Naive thymus-derived CD4-positive, alpha-beta T cell (primary cell): ENCODE measurements at regions not wholly inside any gene's neighbourhood (a gene's known extent, or its start where the extent isn't known, plus 50 kb on each side); places are given as distances from the start of the nearest gene placed in this dataset.

Source experiments
- ATAC-seq: fragments of 150-1000 bp; cut with Tn5 transposase; 2 replicates; pipeline ENCODE4 v1.10.0; 2021; ENCODE audit warnings: mild to moderate bottlenecking, moderate library complexity
- CTCF ChIA-PET: fragments of 350-600 bp; sonication (Branson Sonifier 250); formaldehyde crosslinking; loops from one replicate; lab custom pipeline; 2021; ENCODE audit warnings: antibody characterized with exemption; lab: Charles Lee
- POLR2A ChIA-PET: fragments of 350-600 bp; sonication (Branson Sonifier 250); formaldehyde crosslinking; loops from one replicate; lab custom pipeline; 2021; ENCODE audit warnings: antibody characterized with exemption, inconsistent platforms; lab: Charles Lee
- DNase-seq, 9 donors: peaks; one replicate each; pipeline versions ENCODE4 v3.0.0 to v3.0.0-alpha.2; 2020 to 2022; ENCODE audit warnings: mixed read lengths in 1 of 9
- H3K27ac ChIP-seq: one replicate; pipeline ENCODE4 v1.7.0; 2013; ENCODE audit warnings: mild to moderate bottlenecking, low read depth, low read length, moderate library complexity
- H3K27me3 ChIP-seq, 2 donors: one replicate each; pipeline ENCODE4 v1.7.0; 2013; ENCODE audit warnings: low read length in 2 of 2, mild to moderate bottlenecking in 2 of 2, moderate library complexity in 2 of 2; ENCODE audit not compliant: control insufficient read depth in 2 of 2, insufficient read depth in 2 of 2
- H3K36me3 ChIP-seq, 3 experiments: 1 replicate in 2 of 3; 2 replicates in 1 of 3; pipeline ENCODE4 v1.7.0; 2013; ENCODE audit warnings: low read length in 3 of 3, mild to moderate bottlenecking in 3 of 3, moderate library complexity in 1 of 3; ENCODE audit not compliant: insufficient read depth in 3 of 3, control insufficient read depth in 2 of 3
- H3K4me1 ChIP-seq, 2 donors: one replicate each; pipeline ENCODE4 v1.7.0; 2013; ENCODE audit warnings: low read length in 2 of 2, mild to moderate bottlenecking in 2 of 2, moderate library complexity in 1 of 2; ENCODE audit not compliant: control insufficient read depth in 2 of 2, insufficient read depth in 2 of 2
- H3K4me3 ChIP-seq: 2 replicates; pipeline ENCODE4 v1.7.0; 2013; ENCODE audit warnings: mild to moderate bottlenecking, low read length
- H3K9me3 ChIP-seq, 3 experiments: 1 replicate in 2 of 3; 2 replicates in 1 of 3; pipeline ENCODE4 v1.7.0; 2013; ENCODE audit warnings: low read length in 3 of 3; ENCODE audit not compliant: control insufficient read depth in 2 of 3
- H3K27ac Mint-ChIP-seq, 9 donors: one replicate each; pipeline ENCODE4 v1.8.0; 2020 to 2022; ENCODE audit warnings: mixed read lengths in 9 of 9, mild to moderate bottlenecking in 8 of 9, moderate library complexity in 5 of 9, inconsistent platforms in 2 of 9
- H3K27me3 Mint-ChIP-seq, 5 donors: one replicate each; pipeline ENCODE4 v1.8.0; 2021 to 2022; ENCODE audit warnings: mixed read lengths in 5 of 5, mild to moderate bottlenecking in 1 of 5
- H3K36me3 Mint-ChIP-seq, 5 donors: one replicate each; pipeline ENCODE4 v1.8.0; 2020 to 2022; ENCODE audit warnings: mixed read lengths in 5 of 5, mild to moderate bottlenecking in 3 of 5, inconsistent platforms in 1 of 5
- H3K4me1 Mint-ChIP-seq, 7 donors: one replicate each; pipeline ENCODE4 v1.8.0; 2020 to 2022; ENCODE audit warnings: mixed read lengths in 7 of 7, mild to moderate bottlenecking in 3 of 7, inconsistent platforms in 1 of 7
- H3K4me3 Mint-ChIP-seq, 10 donors: one replicate each; pipeline ENCODE4 v1.8.0; 2020 to 2022; ENCODE audit warnings: mild to moderate bottlenecking in 10 of 10, mixed read lengths in 10 of 10, moderate library complexity in 6 of 10, inconsistent platforms in 2 of 10
- H3K9me3 Mint-ChIP-seq, 11 donors: one replicate each; pipeline ENCODE4 v1.8.0; 2020 to 2022; ENCODE audit warnings: mixed read lengths in 11 of 11, mild to moderate bottlenecking in 4 of 11, inconsistent platforms in 1 of 11, moderate library complexity in 1 of 11
- intact Hi-C, 2 donors: fragments of 100-400 bp; cut with micrococcal nuclease; formaldehyde crosslinking; loops; one replicate each; pipeline ENCODE4 v1.15.1; 2023

GRCh38 chr10:107856047-107856315 is 691.5 kb upstream of the SORCS1 start:
- peaks cover 0 to 17% (median 7%) of the 10 kb centered on the region in 11 donors for H3K9me3 Mint-ChIP-seq
- CTCF ChIA-PET, result no interaction called here
- no peak overlapping the region for H3K4me3 Mint-ChIP-seq
- no peaks in the 10 kb centered on the region for H3K4me1 Mint-ChIP-seq
- H3K4me3 ChIP-seq, result no peak overlapping the region
- intact Hi-C loops, result no loop called here
- DNase-seq (no peak), ATAC-seq (no peak)
- no peaks in the 10 kb centered on the region for H3K27me3 ChIP-seq
- no peaks in the 10 kb centered on the region for H3K27me3 Mint-ChIP-seq
- POLR2A ChIA-PET, result no interaction called here
- H3K36me3 ChIP-seq, result no peaks in the 10 kb centered on the region
- no peak overlapping the region for H3K27ac ChIP-seq
- no peaks in the 10 kb centered on the region for H3K9me3 ChIP-seq
- no peaks in the 10 kb centered on the region for H3K4me1 ChIP-seq
- H3K36me3 Mint-ChIP-seq, result no peaks in the 10 kb centered on the region
- H3K27ac Mint-ChIP-seq, result no peak overlapping the region

GRCh38 chr10:107855301-107856046 is 691.0 kb upstream of the SORCS1 start:
- Histone ChIP-seq H3K4me3 (no peak overlapping the region), H3K4me1 (no peaks in the 10 kb centered on the region), H3K27ac (no peak overlapping the region), H3K9me3 (no peaks in the 10 kb centered on the region), H3K36me3 (no peaks in the 10 kb centered on the region), H3K27me3 (no peaks in the 10 kb centered on the region)
- H3K4me1 Mint-ChIP-seq, result no peaks in the 10 kb centered on the region
- peaks cover under 1 to 22% (median 7%) of the 10 kb centered on the region in 11 donors for H3K9me3 Mint-ChIP-seq
- DNase-seq, result no peak
- H3K27me3 Mint-ChIP-seq, result no peaks in the 10 kb centered on the region
- intact Hi-C loops, result no loop called here
- no peaks in the 10 kb centered on the region for H3K36me3 Mint-ChIP-seq
- CTCF ChIA-PET, result no interaction called here
- POLR2A ChIA-PET, result no interaction called here
- no peak overlapping the region for H3K4me3 Mint-ChIP-seq
- no peak overlapping the region for H3K27ac Mint-ChIP-seq
- no peak for ATAC-seq

- H3K36me3 Mint-ChIP-seq, result no peaks in the 10 kb centered on the region
- H3K27me3 Mint-ChIP-seq, result no peaks in the 10 kb centered on the region
- H3K36me3 ChIP-seq, result no peaks in the 10 kb centered on the region
- DNase-seq (no peak), ATAC-seq (no peak)
- POLR2A ChIA-PET, result no interaction called here
- peaks cover 1 to 41% (median 9%) of the 10 kb centered on the region in 11 donors for H3K9me3 Mint-ChIP-seq
- no peaks in the 10 kb centered on the region for H3K4me1 Mint-ChIP-seq
- H3K27me3 ChIP-seq, result no peaks in the 10 kb centered on the region
- intact Hi-C loops, result no loop called here
- H3K4me3 ChIP-seq, result no peak overlapping the region
- no peak overlapping the region for H3K4me3 Mint-ChIP-seq
- no peak overlapping the region for H3K27ac Mint-ChIP-seq
- H3K27ac ChIP-seq, result no peak overlapping the region
- CTCF ChIA-PET, result no interaction called here
- no peaks in the 10 kb centered on the region for H3K4me1 ChIP-seq
- H3K9me3 ChIP-seq, result no peaks in the 10 kb centered on the region
Measured at GRCh38 chr10:107848726-107849360, 684.3 kb upstream of the SORCS1 start.

- H3K27ac Mint-ChIP-seq, result no peak overlapping the region
- no peak overlapping the region for H3K4me3 Mint-ChIP-seq
- ATAC-seq (no peak), DNase-seq (no peak)
- no peak overlapping the region for H3K27ac ChIP-seq
- H3K4me3 ChIP-seq, result no peak overlapping the region
- H3K9me3 Mint-ChIP-seq, result peaks cover 1 to 43% (median 10%) of the 10 kb centered on the region in 11 donors
- no peaks in the 10 kb centered on the region for H3K36me3 Mint-ChIP-seq
- CTCF ChIA-PET, result no interaction called here
- H3K27me3 Mint-ChIP-seq, result no peaks in the 10 kb centered on the region
- POLR2A ChIA-PET, result no interaction called here
- intact Hi-C loops, result no loop called here
- H3K9me3 ChIP-seq, result no peaks in the 10 kb centered on the region
- H3K4me1 Mint-ChIP-seq, result no peaks in the 10 kb centered on the region
- no peaks in the 10 kb centered on the region for H3K4me1 ChIP-seq
- no peaks in the 10 kb centered on the region for H3K27me3 ChIP-seq
- no peaks in the 10 kb centered on the region for H3K36me3 ChIP-seq
Measured at GRCh38 chr10:107847620-107848019, 683.1 kb upstream of the SORCS1 start.

- Histone ChIP-seq H3K36me3 (no peaks in the 10 kb centered on the region), H3K4me1 (no peaks in the 10 kb centered on the region), H3K27me3 (no peaks in the 10 kb centered on the region), H3K4me3 (no peak overlapping the region), H3K27ac (no peak overlapping the region), H3K9me3 (no peaks in the 10 kb centered on the region)
- DNase-seq (no peak), ATAC-seq (no peak)
- ChIA-PET CTCF (no interaction called here), POLR2A (no interaction called here)
- Mint-ChIP-seq H3K36me3 (peaks cover 0 to 3% (median 0%) of the 10 kb centered on the region in 5 donors), H3K27me3 (no peaks in the 10 kb centered on the region), H3K9me3 (peaks cover 0 to 14% (median 4%) of the 10 kb centered on the region in 11 donors), H3K27ac (no peak overlapping the region), H3K4me3 (no peak overlapping the region), H3K4me1 (no peaks in the 10 kb centered on the region)
- intact Hi-C loops, result no loop called here
Measured at GRCh38 chr10:107834706-107835105, 670.2 kb upstream of the SORCS1 start.

GRCh38 chr10:107831772-107832171 is 667.3 kb upstream of the SORCS1 start:
- Mint-ChIP-seq H3K4me1 (no peaks in the 10 kb centered on the region), H3K9me3 (peaks cover 0 to 14% (median 3%) of the 10 kb centered on the region in 11 donors), H3K27me3 (no peaks in the 10 kb centered on the region), H3K36me3 (peaks cover 0 to 3% (median 0%) of the 10 kb centered on the region in 5 donors), H3K4me3 (no peak overlapping the region), H3K27ac (no peak overlapping the region)
- ATAC-seq, result no peak
- Histone ChIP-seq H3K4me3 (no peak overlapping the region), H3K9me3 (no peaks in the 10 kb centered on the region), H3K27me3 (no peaks in the 10 kb centered on the region), H3K36me3 (no peaks in the 10 kb centered on the region), H3K27ac (no peak overlapping the region), H3K4me1 (no peaks in the 10 kb centered on the region)
- intact Hi-C loops, result no loop called here
- no peak for DNase-seq
- POLR2A ChIA-PET, result no interaction called here
- CTCF ChIA-PET, result no interaction called here

GRCh38 chr10:107829161-107829560 is 664.7 kb upstream of the SORCS1 start:
- H3K4me1 ChIP-seq, result no peaks in the 10 kb centered on the region
- no peaks in the 10 kb centered on the region for H3K27me3 Mint-ChIP-seq
- H3K9me3 Mint-ChIP-seq, result peaks cover 0 to 11% (median 6%) of the 10 kb centered on the region in 11 donors
- POLR2A ChIA-PET, result no interaction called here
- no peaks in the 10 kb centered on the region for H3K36me3 ChIP-seq
- DNase-seq (no peak), ATAC-seq (no peak)
- CTCF ChIA-PET, result no interaction called here
- H3K4me1 Mint-ChIP-seq, result no peaks in the 10 kb centered on the region
- H3K27ac ChIP-seq, result no peak overlapping the region
- no peaks in the 10 kb centered on the region for H3K9me3 ChIP-seq
- H3K4me3 ChIP-seq, result no peak overlapping the region
- no peak overlapping the region for H3K27ac Mint-ChIP-seq
- peaks cover 0 to 3% (median 0%) of the 10 kb centered on the region in 5 donors for H3K36me3 Mint-ChIP-seq
- no peaks in the 10 kb centered on the region for H3K27me3 ChIP-seq
- intact Hi-C loops, result no loop called here
- H3K4me3 Mint-ChIP-seq, result no peak overlapping the region
